HG02938 (cell line): ENCODE measurements at regions not wholly inside any gene's neighbourhood (a gene's known extent, or its start where the extent isn't known, plus 50 kb on each side); places are given as distances from the start of the nearest gene placed in this dataset.

Source experiments
- ATAC-seq: cut with Tn5 transposase; IDR thresholded peaks from one replicate; pipeline ENCODE4 v1.9.1; 2021; ENCODE audit warnings: mild to moderate bottlenecking, moderate library complexity; ENCODE audit not compliant: unreplicated experiment

DNA sequence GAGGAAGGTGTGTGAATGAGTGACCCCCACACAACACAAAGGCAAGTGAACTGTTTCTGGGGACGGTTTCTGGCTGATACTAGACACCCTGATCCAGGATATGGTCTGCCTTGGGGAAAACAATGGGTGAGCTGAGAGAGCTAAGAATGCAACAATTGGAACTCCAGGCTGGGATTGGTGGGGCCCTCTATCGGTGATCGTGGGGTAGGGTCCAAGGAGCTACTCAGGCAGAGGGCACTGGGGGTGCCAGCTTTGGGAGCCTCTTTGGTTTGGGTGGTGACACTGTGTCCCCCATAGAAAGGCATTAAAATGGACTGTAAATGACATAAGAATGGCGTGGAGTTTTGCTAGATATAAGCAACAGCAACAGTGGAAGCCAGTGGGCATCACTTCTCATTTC, 439.1 kb downstream of the DMAC1 start:
- ATAC-seq, result no peak

GRCh38 chr9:7358876-7359275, 440.7 kb downstream of the DMAC1 start:
- no peak for ATAC-seq

- no peak for ATAC-seq
Measured at GRCh38 chr9:7354704-7355103, 444.9 kb downstream of the DMAC1 start.

- ATAC-seq, result no peak
Measured at GRCh38 chr9:7348692-7349091, 450.9 kb downstream of the DMAC1 start.

- ATAC-seq, result no peak
Measured at GRCh38 chr9:7347556-7347955, 452.0 kb downstream of the DMAC1 start.

- ATAC-seq, result no peak
Measured at GRCh38 chr9:7346144-7346543, 453.4 kb downstream of the DMAC1 start.

GRCh38 chr9:7342736-7343135, 456.8 kb downstream of the DMAC1 start:
- ATAC-seq, result no peak

DNA sequence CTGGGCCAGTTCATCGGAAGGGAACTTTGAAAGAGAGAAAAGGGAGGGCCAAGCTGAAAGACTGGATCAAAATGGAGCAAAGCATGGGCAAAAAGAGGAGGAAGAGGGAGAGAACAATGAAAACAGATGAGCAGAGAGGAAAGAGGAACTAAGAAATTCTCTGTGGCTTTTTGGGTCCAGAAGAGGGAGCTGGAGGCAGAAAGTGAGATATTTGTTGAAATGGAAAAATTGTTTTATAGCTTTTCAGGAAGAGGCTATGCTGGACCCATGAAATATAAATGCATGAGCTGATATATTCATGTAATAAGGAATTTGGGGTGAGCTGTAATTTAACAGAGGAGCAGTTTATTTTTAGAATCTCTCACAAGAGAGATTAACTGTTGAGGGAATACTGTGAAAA, 457.3 kb downstream of the DMAC1 start:
- ATAC-seq, result peak; percentile 75

GRCh38 chr9:7341571-7341970, 458.0 kb downstream of the DMAC1 start:
- ATAC-seq, result no peak

DNA sequence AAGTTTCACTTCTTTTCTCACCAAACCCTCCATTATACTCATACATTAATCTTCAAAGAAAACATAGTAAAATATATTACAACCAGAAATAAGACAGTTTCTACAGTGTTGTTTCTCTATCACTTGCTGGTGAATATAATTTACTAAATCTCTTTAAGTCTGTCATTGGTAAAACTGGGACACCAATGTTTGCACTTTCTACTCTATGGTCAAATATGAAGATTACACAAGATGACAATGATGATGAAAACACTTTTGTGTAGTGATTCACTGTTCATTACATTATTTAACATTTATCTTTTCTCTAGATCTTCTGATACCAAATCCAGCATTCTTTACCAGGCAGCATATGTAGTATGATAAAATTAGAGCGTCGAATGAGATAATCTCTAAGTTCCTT, 459.1 kb downstream of the DMAC1 start:
- no peak for ATAC-seq

- ATAC-seq, result no peak
Measured at GRCh38 chr9:7338586-7339281, 460.8 kb downstream of the DMAC1 start.

DNA sequence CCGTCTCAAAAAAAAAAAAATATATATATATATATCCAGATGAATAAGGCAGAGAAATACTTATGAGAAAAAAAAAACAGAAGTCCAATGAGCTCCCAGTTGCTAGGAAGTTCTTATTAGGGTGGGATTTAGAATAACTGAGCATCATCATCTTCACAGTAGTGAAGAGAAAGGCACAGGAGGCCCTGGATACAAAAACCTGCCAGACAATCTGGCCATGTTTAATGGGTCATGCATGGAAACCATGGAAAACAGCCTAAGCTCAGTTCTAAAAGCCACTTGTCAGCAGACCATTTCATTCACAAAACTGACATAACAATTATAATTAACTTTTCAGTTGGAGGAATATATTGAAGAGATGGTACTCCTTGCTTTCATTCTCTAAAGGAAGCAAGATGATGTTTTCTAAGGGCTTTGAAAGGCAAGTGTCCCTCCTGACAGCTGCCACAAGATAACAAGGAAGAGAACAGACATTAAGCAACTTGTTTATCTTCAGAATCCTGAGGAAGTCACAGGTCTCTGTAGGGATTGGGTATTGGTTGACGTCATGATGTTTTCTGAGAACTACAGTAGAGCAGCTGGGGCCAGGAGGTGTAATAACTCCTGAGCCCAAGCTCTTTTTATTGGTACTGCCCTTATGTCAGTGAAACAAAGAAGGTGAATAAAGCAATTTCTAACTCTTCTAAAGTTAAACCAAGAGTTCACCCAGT, 463.1 kb downstream of the DMAC1 start:
- ATAC-seq, result no peak

DNA sequence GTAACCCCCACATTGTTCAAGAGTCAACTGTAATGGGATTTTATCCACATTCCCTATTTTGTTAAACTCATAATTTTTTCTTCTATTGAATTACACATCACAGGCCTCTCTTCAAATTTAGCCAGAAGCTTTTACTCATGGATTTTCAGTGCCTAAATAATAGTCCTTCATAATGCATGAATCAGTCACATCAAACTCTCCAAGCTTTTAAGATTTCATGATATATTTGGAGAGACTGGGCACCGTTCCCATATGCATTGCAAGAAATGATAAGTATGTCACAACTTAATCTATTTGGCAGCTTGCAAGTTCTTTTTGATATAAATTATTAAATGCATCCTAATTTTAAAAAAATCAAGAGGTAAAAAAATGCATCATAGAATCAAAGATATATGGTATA, 465.9 kb downstream of the DMAC1 start:
- ATAC-seq, result no peak

DNA sequence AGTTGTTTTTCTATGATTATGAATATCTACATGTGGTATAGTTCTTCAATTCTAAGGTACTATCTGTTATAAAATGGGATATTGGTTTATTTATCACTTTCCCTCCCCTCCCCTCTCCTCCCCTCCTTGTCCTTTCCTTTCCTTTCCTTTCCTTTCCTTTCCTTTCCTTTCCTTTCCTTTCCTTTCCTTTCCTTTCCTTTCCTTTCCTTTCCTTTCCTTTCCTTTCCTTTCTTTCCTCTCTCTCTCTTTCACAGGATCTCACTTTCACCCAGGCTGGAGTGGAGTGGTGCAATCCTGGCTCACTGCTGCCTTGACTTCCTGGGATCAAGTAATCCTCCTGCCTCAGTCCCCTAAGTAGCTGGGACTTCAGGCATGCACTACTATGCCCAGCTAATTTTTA, 466.8 kb downstream of the DMAC1 start:
- ATAC-seq, result no peak

- ATAC-seq, result no peak
Measured at GRCh38 chr9:7328453-7328852, 471.1 kb downstream of the DMAC1 start.

GRCh38 chr9:7325995-7326394, 473.6 kb downstream of the DMAC1 start:
- ATAC-seq, result no peak

GRCh38 chr9:7324152-7324598, 475.4 kb downstream of the DMAC1 start:
- ATAC-seq, result no peak

- ATAC-seq, result no peak
Measured at GRCh38 chr9:7320841-7321240, 478.7 kb downstream of the DMAC1 start.

GRCh38 chr9:7320139-7320538, 479.4 kb downstream of the DMAC1 start:
- ATAC-seq, result no peak

DNA sequence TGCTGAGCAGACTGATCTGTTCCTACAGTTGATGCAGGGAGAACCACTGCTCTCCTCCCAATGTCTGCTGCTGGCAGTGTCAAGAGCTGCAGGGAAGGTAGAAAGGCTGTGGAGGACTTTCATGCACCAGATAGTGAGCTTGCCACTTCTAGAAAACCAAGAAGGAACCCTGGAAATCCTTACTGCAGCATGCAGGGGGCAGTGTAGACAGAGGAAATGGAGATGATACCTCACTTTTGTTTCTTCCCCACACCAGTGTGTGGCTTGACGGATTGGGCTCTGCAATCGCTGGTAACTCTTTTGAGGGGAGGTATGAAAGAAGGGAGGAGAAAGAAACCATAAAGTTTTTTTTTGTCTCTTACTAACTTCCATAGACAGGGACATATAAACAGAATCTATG, 480.7 kb downstream of the DMAC1 start:
- no peak for ATAC-seq

- ATAC-seq, result no peak
Measured at GRCh38 chr9:7316967-7317366, 482.6 kb downstream of the DMAC1 start.

GRCh38 chr9:7316166-7316795, 483.3 kb downstream of the DMAC1 start:
- ATAC-seq, result no peak
